SK-N-SH treated with all-trans-retinoic acid at 6 μM for 48 hours (cell line): ENCODE measurements at regions not wholly inside any gene's neighbourhood (a gene's known extent, or its start where the extent isn't known, plus 50 kb on each side); places are given as distances from the start of the nearest gene placed in this dataset.

ENCODE experiments used
- ATAC-seq: fragments of 200-7000 bp; cut with Tn5 transposase; 3 replicates; pipeline ENCODE4 v1.9.1; 2020; ENCODE audit warnings: mild to moderate bottlenecking, moderate library complexity
- ARNTL ChIP-seq: fragments of 450-650 bp; formaldehyde crosslinking; IDR thresholded peaks from 2 replicates; pipeline ENCODE4 v1.5.0; 2020; ENCODE audit warnings: low read depth, mild to moderate bottlenecking, moderate library complexity, borderline replicate concordance
- BACH2 ChIP-seq: fragments of 250-450 bp; sonication (Bioruptor Pico); IDR thresholded peaks from 2 replicates; pipeline ENCODE4 v1.9.0; 2021; ENCODE audit warnings: mild to moderate bottlenecking, borderline replicate concordance
- CSDC2 ChIP-seq: fragments of 250-450 bp; sonication (Bioruptor Pico); IDR thresholded peaks from 2 replicates; pipeline ENCODE4 v1.5.0; 2020; ENCODE audit warnings: mild to moderate bottlenecking, moderate library complexity
- ESRRG ChIP-seq: fragments of 250-450 bp; sonication (Bioruptor Pico); IDR thresholded peaks from 2 replicates; pipeline ENCODE4 v1.6.1; 2021; ENCODE audit warnings: mild to moderate bottlenecking
- GLIS3 ChIP-seq: fragments of 250-450 bp; sonication (Bioruptor Pico); IDR thresholded peaks from 2 replicates; pipeline ENCODE4 v1.5.0; 2020; ENCODE audit warnings: mild to moderate bottlenecking, moderate library complexity
- ISL1 ChIP-seq: fragments of 250-450 bp; sonication (Bioruptor Pico); IDR thresholded peaks from 2 replicates; pipeline ENCODE4 v2.1.2; 2022; ENCODE audit warnings: mild to moderate bottlenecking, moderate library complexity
- OSR1 ChIP-seq: fragments of 250-450 bp; sonication (Bioruptor Pico); IDR thresholded peaks from 2 replicates; pipeline ENCODE4 v1.8.0; 2022; ENCODE audit warnings: moderate library complexity, mild to moderate bottlenecking, inconsistent platforms
- RARB ChIP-seq: fragments of 250-450 bp; sonication (Bioruptor Pico); IDR thresholded peaks from 2 replicates; pipeline ENCODE4 v1.8.0; 2021; ENCODE audit warnings: mild to moderate bottlenecking, moderate library complexity
- SNAI2 ChIP-seq: fragments of 250-450 bp; sonication (Bioruptor Pico); IDR thresholded peaks from 2 replicates; pipeline ENCODE4 v1.5.0; 2020; ENCODE audit warnings: mild to moderate bottlenecking, moderate library complexity
- TCF4 ChIP-seq: fragments of 250-450 bp; sonication (Bioruptor Pico); IDR thresholded peaks from 2 replicates; pipeline ENCODE4 v1.8.0; 2021; ENCODE audit warnings: mild to moderate bottlenecking, moderate library complexity, borderline replicate concordance
- TOX ChIP-seq: fragments of 250-450 bp; sonication (Bioruptor Pico); IDR thresholded peaks from 2 replicates; pipeline ENCODE4 v1.8.0; 2021; ENCODE audit warnings: mild to moderate bottlenecking, moderate library complexity, borderline replicate concordance
- ZC3H10 ChIP-seq: fragments of 250-450 bp; sonication (Bioruptor Pico); IDR thresholded peaks from 2 replicates; pipeline ENCODE4 v1.5.1; 2021; ENCODE audit warnings: mild to moderate bottlenecking, moderate library complexity
- ZNF70 ChIP-seq: fragments of 450-650 bp; formaldehyde crosslinking; IDR thresholded peaks from 2 replicates; pipeline ENCODE4 v1.5.0; 2020; ENCODE audit warnings: mild to moderate bottlenecking, moderate library complexity
- ZNF8 ChIP-seq: fragments of 450-650 bp; formaldehyde crosslinking; IDR thresholded peaks from 2 replicates; pipeline ENCODE4 v1.5.0; 2020; ENCODE audit warnings: mild to moderate bottlenecking, moderate library complexity
- TF ChIP-seq, protein P1 (sequence below): fragments of 250-450 bp; sonication (Bioruptor Pico); IDR thresholded peaks from 2 replicates; pipeline ENCODE4 v1.8.0; 2021; ENCODE audit warnings: low read depth, mild to moderate bottlenecking, moderate library complexity, borderline replicate concordance
- TF ChIP-seq, protein P2 (sequence below): fragments of 250-450 bp; sonication (Bioruptor Pico); IDR thresholded peaks from 2 replicates; pipeline ENCODE4 v1.5.0; 2020; ENCODE audit warnings: mild to moderate bottlenecking, moderate library complexity
- TF ChIP-seq, protein P3 (sequence below): fragments of 250-450 bp; sonication (Bioruptor Pico); IDR thresholded peaks from 2 replicates; pipeline ENCODE4 v1.5.1; 2020; ENCODE audit warnings: low read depth, mild to moderate bottlenecking, moderate library complexity
- TF ChIP-seq, protein P4 (sequence below): fragments of 250-450 bp; sonication (Bioruptor Pico); IDR thresholded peaks from 2 replicates; pipeline ENCODE4 v1.5.1; 2021; ENCODE audit warnings: mild to moderate bottlenecking, moderate library complexity
- TF ChIP-seq, protein P5 (sequence below): fragments of 250-450 bp; sonication (Bioruptor Pico); IDR thresholded peaks from 2 replicates; pipeline ENCODE4 v1.8.0; 2020; ENCODE audit warnings: mild to moderate bottlenecking, moderate library complexity, borderline replicate concordance

DNA sequence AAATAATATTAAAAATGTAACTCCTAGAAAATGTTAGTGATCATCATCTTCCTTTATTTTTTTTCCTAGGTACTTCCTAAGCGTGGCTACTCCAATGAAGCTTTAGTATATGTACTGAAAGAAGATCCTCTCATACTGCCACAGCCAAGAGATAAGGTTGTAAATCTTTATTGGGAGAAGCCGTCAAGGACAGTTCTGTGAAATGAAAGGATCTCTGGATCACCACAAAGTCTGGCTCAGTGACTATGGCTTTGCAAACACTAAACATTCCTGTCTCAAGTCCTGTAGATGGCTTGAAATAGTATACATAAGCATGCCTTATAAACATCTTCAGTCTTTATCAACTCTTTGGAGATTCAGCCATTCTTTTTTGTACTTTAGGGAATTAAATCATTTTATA is 61.2 kb upstream of the DPH5 start (continued):
- TF ChIP-seq, protein P1, sequence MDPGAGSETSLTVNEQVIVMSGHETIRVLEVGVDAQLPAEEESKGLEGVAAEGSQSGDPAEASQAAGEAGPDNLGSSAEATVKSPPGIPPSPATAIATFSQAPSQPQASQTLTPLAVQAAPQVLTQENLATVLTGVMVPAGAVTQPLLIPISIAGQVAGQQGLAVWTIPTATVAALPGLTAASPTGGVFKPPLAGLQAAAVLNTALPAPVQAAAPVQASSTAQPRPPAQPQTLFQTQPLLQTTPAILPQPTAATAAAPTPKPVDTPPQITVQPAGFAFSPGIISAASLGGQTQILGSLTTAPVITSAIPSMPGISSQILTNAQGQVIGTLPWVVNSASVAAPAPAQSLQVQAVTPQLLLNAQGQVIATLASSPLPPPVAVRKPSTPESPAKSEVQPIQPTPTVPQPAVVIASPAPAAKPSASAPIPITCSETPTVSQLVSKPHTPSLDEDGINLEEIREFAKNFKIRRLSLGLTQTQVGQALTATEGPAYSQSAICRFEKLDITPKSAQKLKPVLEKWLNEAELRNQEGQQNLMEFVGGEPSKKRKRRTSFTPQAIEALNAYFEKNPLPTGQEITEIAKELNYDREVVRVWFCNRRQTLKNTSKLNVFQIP (CRISPR knock-in tag): no peak
- TF ChIP-seq ZC3H10 (CRISPR knock-in tag) (no peak), ZNF8 (no peak), BACH2 (CRISPR knock-in tag) (no peak), CSDC2 (CRISPR knock-in tag) (no peak), TOX (CRISPR knock-in tag) (no peak), ARNTL (CRISPR knock-in tag) (no peak), ISL1 (CRISPR knock-in tag) (no peak), RARB (CRISPR knock-in tag) (no peak), SNAI2 (CRISPR knock-in tag) (no peak), TCF4 (CRISPR knock-in tag) (no peak), ZNF70 (no peak)
- TF ChIP-seq, protein P2, sequence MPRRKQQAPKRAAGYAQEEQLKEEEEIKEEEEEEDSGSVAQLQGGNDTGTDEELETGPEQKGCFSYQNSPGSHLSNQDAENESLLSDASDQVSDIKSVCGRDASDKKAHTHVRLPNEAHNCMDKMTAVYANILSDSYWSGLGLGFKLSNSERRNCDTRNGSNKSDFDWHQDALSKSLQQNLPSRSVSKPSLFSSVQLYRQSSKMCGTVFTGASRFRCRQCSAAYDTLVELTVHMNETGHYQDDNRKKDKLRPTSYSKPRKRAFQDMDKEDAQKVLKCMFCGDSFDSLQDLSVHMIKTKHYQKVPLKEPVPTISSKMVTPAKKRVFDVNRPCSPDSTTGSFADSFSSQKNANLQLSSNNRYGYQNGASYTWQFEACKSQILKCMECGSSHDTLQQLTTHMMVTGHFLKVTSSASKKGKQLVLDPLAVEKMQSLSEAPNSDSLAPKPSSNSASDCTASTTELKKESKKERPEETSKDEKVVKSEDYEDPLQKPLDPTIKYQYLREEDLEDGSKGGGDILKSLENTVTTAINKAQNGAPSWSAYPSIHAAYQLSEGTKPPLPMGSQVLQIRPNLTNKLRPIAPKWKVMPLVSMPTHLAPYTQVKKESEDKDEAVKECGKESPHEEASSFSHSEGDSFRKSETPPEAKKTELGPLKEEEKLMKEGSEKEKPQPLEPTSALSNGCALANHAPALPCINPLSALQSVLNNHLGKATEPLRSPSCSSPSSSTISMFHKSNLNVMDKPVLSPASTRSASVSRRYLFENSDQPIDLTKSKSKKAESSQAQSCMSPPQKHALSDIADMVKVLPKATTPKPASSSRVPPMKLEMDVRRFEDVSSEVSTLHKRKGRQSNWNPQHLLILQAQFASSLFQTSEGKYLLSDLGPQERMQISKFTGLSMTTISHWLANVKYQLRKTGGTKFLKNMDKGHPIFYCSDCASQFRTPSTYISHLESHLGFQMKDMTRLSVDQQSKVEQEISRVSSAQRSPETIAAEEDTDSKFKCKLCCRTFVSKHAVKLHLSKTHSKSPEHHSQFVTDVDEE: no peak
- TF ChIP-seq, all 23 proteins: peak for 0

DNA sequence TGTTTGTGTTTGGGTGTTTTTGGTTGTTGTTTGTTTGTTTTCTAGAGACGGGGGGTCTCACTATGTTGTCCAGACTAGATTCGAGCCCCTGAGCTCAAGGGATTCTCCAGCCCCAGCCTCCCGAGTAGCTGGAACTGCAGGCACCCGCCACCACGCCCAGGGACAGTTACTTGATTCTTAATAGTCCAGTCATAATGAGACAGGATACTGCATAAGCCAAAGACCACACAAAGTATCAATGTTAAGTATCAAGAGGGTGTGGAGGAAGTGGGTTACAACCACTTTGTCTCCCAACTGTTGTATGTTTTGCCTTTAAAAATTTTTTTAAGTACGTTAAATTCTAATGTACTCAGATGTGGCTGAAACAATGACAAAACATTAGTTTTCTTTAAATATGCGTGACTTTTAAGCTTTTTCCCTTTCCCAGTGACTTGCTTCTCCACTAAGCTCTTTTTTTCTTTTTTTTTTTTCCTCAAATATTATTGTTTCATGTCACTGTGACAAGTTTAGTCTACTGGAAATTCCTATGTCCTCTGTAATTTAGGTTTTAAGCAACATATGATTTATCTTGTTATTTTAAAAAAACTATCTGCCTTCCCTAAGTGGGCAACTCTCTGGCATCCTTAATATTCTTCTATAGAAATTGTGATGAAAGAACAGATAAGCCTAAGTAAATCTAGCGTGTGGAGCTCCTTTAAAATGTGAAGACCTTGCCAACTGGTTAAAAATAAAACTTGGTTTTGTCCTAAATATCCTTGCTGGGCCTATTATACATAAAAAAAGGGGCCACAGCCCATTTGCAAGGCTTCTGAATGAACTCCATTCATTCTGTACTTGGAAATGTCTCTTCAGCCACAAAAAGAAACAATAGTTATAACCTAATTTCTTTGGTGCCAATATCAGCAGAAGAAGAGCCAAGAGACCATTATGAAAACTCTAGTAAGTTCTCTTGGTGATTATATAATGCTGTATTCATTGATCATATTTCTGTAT is 56.2 kb upstream of the DPH5 start:
- peak; percentile 66 for ATAC-seq
- TF ChIP-seq ISL1 (CRISPR knock-in tag) (peak; percentile 90), CSDC2 (CRISPR knock-in tag) (no peak)

DNA sequence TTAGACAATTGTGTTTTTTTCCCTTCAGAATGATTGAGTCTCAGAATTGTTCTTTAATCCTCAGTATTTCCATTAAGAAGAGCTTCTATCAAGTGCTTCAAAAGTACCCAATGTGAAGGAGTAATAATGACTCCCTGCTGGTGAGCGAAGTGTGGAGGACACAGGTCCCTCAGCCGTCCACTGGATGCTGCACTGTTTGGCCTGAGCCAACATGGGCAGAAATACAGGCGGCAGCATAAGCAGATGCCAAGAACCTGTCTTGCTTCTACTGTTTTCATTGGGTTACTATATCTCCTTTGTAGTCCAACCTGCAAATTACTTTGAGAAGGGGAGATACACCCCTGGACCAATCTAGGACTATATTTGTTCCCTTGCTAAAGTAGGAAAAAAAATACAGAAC is 55.3 kb upstream of the DPH5 start:
- TF ChIP-seq GLIS3 (CRISPR knock-in tag) (no peak), TCF4 (CRISPR knock-in tag) (no peak), OSR1 (CRISPR knock-in tag) (no peak), ZNF8 (no peak), CSDC2 (CRISPR knock-in tag) (no peak), ESRRG (no peak), ZNF70 (no peak), SNAI2 (CRISPR knock-in tag) (no peak)
- TF ChIP-seq, protein P3, sequence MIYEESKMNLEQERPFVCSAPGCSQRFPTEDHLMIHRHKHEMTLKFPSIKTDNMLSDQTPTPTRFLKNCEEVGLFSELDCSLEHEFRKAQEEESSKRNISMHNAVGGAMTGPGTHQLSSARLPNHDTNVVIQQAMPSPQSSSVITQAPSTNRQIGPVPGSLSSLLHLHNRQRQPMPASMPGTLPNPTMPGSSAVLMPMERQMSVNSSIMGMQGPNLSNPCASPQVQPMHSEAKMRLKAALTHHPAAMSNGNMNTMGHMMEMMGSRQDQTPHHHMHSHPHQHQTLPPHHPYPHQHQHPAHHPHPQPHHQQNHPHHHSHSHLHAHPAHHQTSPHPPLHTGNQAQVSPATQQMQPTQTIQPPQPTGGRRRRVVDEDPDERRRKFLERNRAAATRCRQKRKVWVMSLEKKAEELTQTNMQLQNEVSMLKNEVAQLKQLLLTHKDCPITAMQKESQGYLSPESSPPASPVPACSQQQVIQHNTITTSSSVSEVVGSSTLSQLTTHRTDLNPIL (CRISPR knock-in tag): no peak
- TF ChIP-seq, protein P4, sequence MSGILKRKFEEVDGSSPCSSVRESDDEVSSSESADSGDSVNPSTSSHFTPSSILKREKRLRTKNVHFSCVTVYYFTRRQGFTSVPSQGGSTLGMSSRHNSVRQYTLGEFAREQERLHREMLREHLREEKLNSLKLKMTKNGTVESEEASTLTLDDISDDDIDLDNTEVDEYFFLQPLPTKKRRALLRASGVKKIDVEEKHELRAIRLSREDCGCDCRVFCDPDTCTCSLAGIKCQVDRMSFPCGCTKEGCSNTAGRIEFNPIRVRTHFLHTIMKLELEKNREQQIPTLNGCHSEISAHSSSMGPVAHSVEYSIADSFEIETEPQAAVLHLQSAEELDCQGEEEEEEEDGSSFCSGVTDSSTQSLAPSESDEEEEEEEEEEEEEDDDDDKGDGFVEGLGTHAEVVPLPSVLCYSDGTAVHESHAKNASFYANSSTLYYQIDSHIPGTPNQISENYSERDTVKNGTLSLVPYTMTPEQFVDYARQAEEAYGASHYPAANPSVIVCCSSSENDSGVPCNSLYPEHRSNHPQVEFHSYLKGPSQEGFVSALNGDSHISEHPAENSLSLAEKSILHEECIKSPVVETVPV (CRISPR knock-in tag): no peak
- TF ChIP-seq, protein P1 (CRISPR knock-in tag): no peak
- TF ChIP-seq, protein P5, sequence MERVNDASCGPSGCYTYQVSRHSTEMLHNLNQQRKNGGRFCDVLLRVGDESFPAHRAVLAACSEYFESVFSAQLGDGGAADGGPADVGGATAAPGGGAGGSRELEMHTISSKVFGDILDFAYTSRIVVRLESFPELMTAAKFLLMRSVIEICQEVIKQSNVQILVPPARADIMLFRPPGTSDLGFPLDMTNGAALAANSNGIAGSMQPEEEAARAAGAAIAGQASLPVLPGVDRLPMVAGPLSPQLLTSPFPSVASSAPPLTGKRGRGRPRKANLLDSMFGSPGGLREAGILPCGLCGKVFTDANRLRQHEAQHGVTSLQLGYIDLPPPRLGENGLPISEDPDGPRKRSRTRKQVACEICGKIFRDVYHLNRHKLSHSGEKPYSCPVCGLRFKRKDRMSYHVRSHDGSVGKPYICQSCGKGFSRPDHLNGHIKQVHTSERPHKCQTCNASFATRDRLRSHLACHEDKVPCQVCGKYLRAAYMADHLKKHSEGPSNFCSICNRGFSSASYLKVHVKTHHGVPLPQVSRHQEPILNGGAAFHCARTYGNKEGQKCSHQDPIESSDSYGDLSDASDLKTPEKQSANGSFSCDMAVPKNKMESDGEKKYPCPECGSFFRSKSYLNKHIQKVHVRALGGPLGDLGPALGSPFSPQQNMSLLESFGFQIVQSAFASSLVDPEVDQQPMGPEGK: no peak
- no peak for ATAC-seq
